Endothelial cell of umbilical vein (primary cell): ENCODE measurements at regions not wholly inside any gene's neighbourhood (a gene's known extent, or its start where the extent isn't known, plus 50 kb on each side); places are given as distances from the start of the nearest gene placed in this dataset.

Experiments used
- BruUV-seq: library from RNA; stranded (reverse); fragments of 400-500 nt; replicated peaks from 2 replicates; lab custom pipeline; 2021; lab: Mats Ljungman, UMichigan
- CTCF ChIA-PET: fragments of 300-600, 350-600 bp; sonication (Branson Sonifier 250); formaldehyde crosslinking; loops from one replicate; lab custom pipeline; 2021; ENCODE audit warnings: antibody characterized with exemption, inconsistent platforms; lab: Charles Lee
- POLR2A ChIA-PET: fragments of 300-600, 350-600 bp; sonication (Branson Sonifier 250); formaldehyde crosslinking; loops from one replicate; lab custom pipeline; 2021; ENCODE audit warnings: antibody characterized with exemption, inconsistent platforms; lab: Charles Lee
- DNase-seq: peaks from one replicate; pipeline ENCODE4 v3.0.0-alpha.2; 2011; ENCODE audit warnings: low read depth, low spot score
- FAIRE-seq: peaks from 2 replicates; lab custom pipeline; 2011; peaks lifted over from hg19 to GRCh38; lab: Jason Lieb, UNC
- H2AFZ ChIP-seq: 2 replicates; pipeline ENCODE4 v1.6.0; 2012; ENCODE audit warnings: low read depth, low read length, control low read depth, inconsistent platforms
- H3K27ac ChIP-seq: 2 replicates; pipeline ENCODE4 v1.5.1; 2011; ENCODE audit warnings: low read depth, mild to moderate bottlenecking, control low read depth, low read length, moderate library complexity; ENCODE audit not compliant: insufficient read depth
- H3K27me3 ChIP-seq, 2 experiments: 2 replicates each; pipeline versions ENCODE4 v1.6.0 to v1.6.1; 2011; ENCODE audit warnings: low read length in 2 of 2, mixed read lengths in 1 of 2; ENCODE audit not compliant: control insufficient read depth in 2 of 2, insufficient read depth in 2 of 2
- H3K36me3 ChIP-seq, 2 experiments: 2 replicates in 1 of 2; 3 replicates in 1 of 2; pipeline ENCODE4 v1.5.1; 2011; ENCODE audit warnings: low read length in 2 of 2, mild to moderate bottlenecking in 1 of 2, moderate library complexity in 1 of 2; ENCODE audit not compliant: control insufficient read depth in 2 of 2, insufficient read depth in 2 of 2; ENCODE audit errors: extremely low read depth in 1 of 2
- H3K4me1 ChIP-seq: 3 replicates; pipeline ENCODE4 v1.5.1; 2011; ENCODE audit warnings: mild to moderate bottlenecking, low read length; ENCODE audit not compliant: control insufficient read depth, insufficient read depth; ENCODE audit errors: extremely low read depth
- H3K4me2 ChIP-seq: 2 replicates; pipeline ENCODE4 v1.6.1; 2011; ENCODE audit warnings: low read length, control low read depth, mixed read lengths; ENCODE audit not compliant: insufficient read depth
- H3K4me3 ChIP-seq, 3 experiments: fragments of 200-600 bp in 1 of 3; sonication (generic), shearing (Covaris generic) in 1 of 3; replicated peaks in 1 of 3; 2 replicates each; pipeline ENCODE4 v1.5.1; 2011 to 2016; ENCODE audit warnings: control low read depth in 3 of 3, low read length in 3 of 3, mild to moderate bottlenecking in 2 of 3, inconsistent platforms in 1 of 3, low read depth in 1 of 3, moderate library complexity in 1 of 3; ENCODE audit not compliant: insufficient read depth in 1 of 3
- H3K79me2 ChIP-seq: 2 replicates; pipeline ENCODE4 v1.6.0; 2012; ENCODE audit warnings: low read length, inconsistent platforms; ENCODE audit not compliant: control insufficient read depth, insufficient read depth
- H3K9ac ChIP-seq: replicated peaks from 2 replicates; pipeline ENCODE3; 2011; ENCODE audit warnings: low read length, control low read depth; ENCODE audit not compliant: insufficient read depth; ENCODE audit errors: extremely low read depth
- H3K9me1 ChIP-seq: replicated peaks from 3 replicates; pipeline ENCODE4 v1.6.0; 2011; ENCODE audit warnings: mild to moderate bottlenecking, low read length; ENCODE audit not compliant: control insufficient read depth, insufficient read depth; ENCODE audit errors: extremely low read depth
- H3K9me3 ChIP-seq: replicated peaks from 2 replicates; pipeline ENCODE4 v1.5.1; 2012; ENCODE audit warnings: low read length, inconsistent platforms; ENCODE audit not compliant: control insufficient read depth, insufficient read depth
- H4K20me1 ChIP-seq: replicated peaks from 2 replicates; pipeline ENCODE3; 2011; ENCODE audit warnings: mild to moderate bottlenecking, low read length; ENCODE audit not compliant: control insufficient read depth, insufficient read depth; ENCODE audit errors: extremely low read depth
- EZH2 ChIP-seq: IDR thresholded peaks from 2 replicates; pipeline ENCODE4 v1.6.1; 2012; ENCODE audit warnings: borderline replicate concordance, low read depth, mild to moderate bottlenecking, moderate library complexity, low read length, inconsistent platforms; ENCODE audit not compliant: severe bottlenecking
- FOS ChIP-seq: IDR thresholded peaks from 2 replicates; pipeline ENCODE4 v1.6.1; 2011; ENCODE audit warnings: mild to moderate bottlenecking, low read length, moderate library complexity, borderline replicate concordance; ENCODE audit not compliant: insufficient read depth
- GATA2 ChIP-seq: IDR thresholded peaks from 2 replicates; pipeline ENCODE4 v1.7.0; 2011; ENCODE audit warnings: low read depth, mild to moderate bottlenecking, moderate library complexity, mixed read lengths, low read length; ENCODE audit not compliant: insufficient read length, insufficient read depth
- JUN ChIP-seq: IDR thresholded peaks from 2 replicates; pipeline ENCODE4 v1.6.1; 2011; ENCODE audit warnings: borderline replicate concordance, low read depth; ENCODE audit not compliant: insufficient read length, insufficient read depth
- MYC ChIP-seq: IDR thresholded peaks from one replicate; pipeline ENCODE4 v1.6.1; 2011; ENCODE audit warnings: mild to moderate bottlenecking, low read depth, low read length
- POLR2A ChIP-seq: IDR thresholded peaks from 2 replicates; pipeline ENCODE4 v1.6.1; 2012; ENCODE audit warnings: low read depth, mild to moderate bottlenecking, control low read depth, low read length
- POLR2AphosphoS5 ChIP-seq: IDR thresholded peaks from 2 replicates; pipeline ENCODE4 v1.6.1; 2012; ENCODE audit warnings: low read depth, mild to moderate bottlenecking, control low read depth, low read length, moderate library complexity; ENCODE audit not compliant: insufficient read depth
- dilution Hi-C: fragments of 300-500 bp; cut with MboI; formaldehyde crosslinking; loops from one replicate; pipeline ENCODE4 v1.15.0; 2019; ENCODE audit warnings: low sequenced_read_pairs; ENCODE audit not compliant: extremely low pct_ligation_motif_present
- intact Hi-C: fragments of 100-400 bp; cut with micrococcal nuclease; formaldehyde crosslinking; loops from one replicate; pipeline ENCODE4 v1.10.0; 2022
- TF ChIP-seq, protein P1 (sequence below), 2 donors: IDR thresholded peaks; 1 replicate in 1 of 2; 2 replicates in 1 of 2; pipeline ENCODE4 v1.5.1; 2011; ENCODE audit warnings: low read length in 2 of 2, mild to moderate bottlenecking in 2 of 2, moderate library complexity in 2 of 2, control low read depth in 1 of 2, inconsistent platforms in 1 of 2, low read depth in 1 of 2; ENCODE audit not compliant: insufficient read depth in 1 of 2; ENCODE audit errors: extremely low read depth in 1 of 2
- TF ChIP-seq, protein P2 (sequence below): IDR thresholded peaks from 2 replicates; pipeline ENCODE4 v1.6.1; 2011; ENCODE audit not compliant: insufficient read depth, insufficient read length

DNA sequence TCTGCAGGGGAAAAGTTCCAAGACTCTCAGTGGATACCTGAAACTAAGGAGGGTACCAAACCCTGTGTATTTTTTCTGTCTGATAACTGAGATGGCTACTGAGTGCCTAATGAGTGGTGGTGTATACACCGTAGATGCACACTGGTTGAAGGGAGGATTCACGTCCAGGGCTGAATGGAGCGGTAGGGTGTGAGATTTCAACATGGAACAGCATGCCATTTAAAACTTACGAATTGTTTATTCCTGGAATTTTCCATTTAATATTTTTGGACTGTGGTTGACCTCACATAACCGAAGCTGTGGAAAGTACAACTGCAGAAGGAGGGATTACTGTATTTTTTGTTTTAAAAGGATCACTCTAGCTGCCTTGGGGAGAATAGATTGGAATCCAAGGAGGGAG lies 322.5 kb upstream of the SORL1-AS1 start:
- CTCF ChIA-PET: no interaction called here
- Histone ChIP-seq H3K4me3 (no peak overlapping the region), H3K9ac (no peak overlapping the region), H2AFZ (no peak overlapping the region), H4K20me1 (no peaks in the 10 kb centered on the region), H3K4me1 (no peaks in the 10 kb centered on the region), H3K27me3 (peaks cover 0 to 2% of the 10 kb centered on the region in 2 experiments), H3K27ac (no peak overlapping the region), H3K36me3 (no peaks in the 10 kb centered on the region), H3K79me2 (no peaks in the 10 kb centered on the region), H3K9me3 (no peaks in the 10 kb centered on the region), H3K9me1 (no peaks in the 10 kb centered on the region), H3K4me2 (no peak overlapping the region)
- BruUV-seq: no TSS peak
- no peak for DNase-seq
- no peak for TF ChIP-seq POLR2AphosphoS5
- TF ChIP-seq, protein P1, sequence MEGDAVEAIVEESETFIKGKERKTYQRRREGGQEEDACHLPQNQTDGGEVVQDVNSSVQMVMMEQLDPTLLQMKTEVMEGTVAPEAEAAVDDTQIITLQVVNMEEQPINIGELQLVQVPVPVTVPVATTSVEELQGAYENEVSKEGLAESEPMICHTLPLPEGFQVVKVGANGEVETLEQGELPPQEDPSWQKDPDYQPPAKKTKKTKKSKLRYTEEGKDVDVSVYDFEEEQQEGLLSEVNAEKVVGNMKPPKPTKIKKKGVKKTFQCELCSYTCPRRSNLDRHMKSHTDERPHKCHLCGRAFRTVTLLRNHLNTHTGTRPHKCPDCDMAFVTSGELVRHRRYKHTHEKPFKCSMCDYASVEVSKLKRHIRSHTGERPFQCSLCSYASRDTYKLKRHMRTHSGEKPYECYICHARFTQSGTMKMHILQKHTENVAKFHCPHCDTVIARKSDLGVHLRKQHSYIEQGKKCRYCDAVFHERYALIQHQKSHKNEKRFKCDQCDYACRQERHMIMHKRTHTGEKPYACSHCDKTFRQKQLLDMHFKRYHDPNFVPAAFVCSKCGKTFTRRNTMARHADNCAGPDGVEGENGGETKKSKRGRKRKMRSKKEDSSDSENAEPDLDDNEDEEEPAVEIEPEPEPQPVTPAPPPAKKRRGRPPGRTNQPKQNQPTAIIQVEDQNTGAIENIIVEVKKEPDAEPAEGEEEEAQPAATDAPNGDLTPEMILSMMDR (IDR thresholded peaks at IDR 0.05; ENCODE audit: extremely low read depth in 1 of 2, insufficient read depth in 1 of 2, low read depth in 1 of 2, low read length in 2 of 2): no peak
- no peak for TF ChIP-seq MYC
- TF ChIP-seq FOS: no peak
- no peak for TF ChIP-seq POLR2A
- TF ChIP-seq EZH2: no peak
- TF ChIP-seq, protein P2, sequence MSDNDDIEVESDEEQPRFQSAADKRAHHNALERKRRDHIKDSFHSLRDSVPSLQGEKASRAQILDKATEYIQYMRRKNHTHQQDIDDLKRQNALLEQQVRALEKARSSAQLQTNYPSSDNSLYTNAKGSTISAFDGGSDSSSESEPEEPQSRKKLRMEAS: no peak
- TF ChIP-seq GATA2: no peak
- no peak for TF ChIP-seq JUN
- no peak for FAIRE-seq
- intact Hi-C loops (loop anchor here (5.0 kb wide), 1 partner anchor 152 kb away; no protein-coding TSS in a partner anchor), dilution Hi-C loops (no loop called here)
- POLR2A ChIA-PET: no interaction called here
